ENCODE measurements at regions not wholly inside any gene's neighbourhood (a gene's known extent, or its start where the extent isn't known, plus 50 kb on each side); places are given as distances from the start of the nearest gene placed in this dataset.

GRCh38 chr6:144574796-144575195, 289.7 kb downstream of the UTRN start:
- TF ChIP-seq, protein P1, sequence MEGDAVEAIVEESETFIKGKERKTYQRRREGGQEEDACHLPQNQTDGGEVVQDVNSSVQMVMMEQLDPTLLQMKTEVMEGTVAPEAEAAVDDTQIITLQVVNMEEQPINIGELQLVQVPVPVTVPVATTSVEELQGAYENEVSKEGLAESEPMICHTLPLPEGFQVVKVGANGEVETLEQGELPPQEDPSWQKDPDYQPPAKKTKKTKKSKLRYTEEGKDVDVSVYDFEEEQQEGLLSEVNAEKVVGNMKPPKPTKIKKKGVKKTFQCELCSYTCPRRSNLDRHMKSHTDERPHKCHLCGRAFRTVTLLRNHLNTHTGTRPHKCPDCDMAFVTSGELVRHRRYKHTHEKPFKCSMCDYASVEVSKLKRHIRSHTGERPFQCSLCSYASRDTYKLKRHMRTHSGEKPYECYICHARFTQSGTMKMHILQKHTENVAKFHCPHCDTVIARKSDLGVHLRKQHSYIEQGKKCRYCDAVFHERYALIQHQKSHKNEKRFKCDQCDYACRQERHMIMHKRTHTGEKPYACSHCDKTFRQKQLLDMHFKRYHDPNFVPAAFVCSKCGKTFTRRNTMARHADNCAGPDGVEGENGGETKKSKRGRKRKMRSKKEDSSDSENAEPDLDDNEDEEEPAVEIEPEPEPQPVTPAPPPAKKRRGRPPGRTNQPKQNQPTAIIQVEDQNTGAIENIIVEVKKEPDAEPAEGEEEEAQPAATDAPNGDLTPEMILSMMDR (conservative IDR thresholded peaks at IDR 0.05; ENCODE audit: low read depth, low read length): no peak
- no peak for TF ChIP-seq EZH2 (IDR thresholded peaks at IDR 0.05; ENCODE audit: borderline replicate concordance, low read depth, low read length, poor library complexity, severe bottlenecking)
- CTCF ChIA-PET: no interaction called here
- Histone ChIP-seq H3K27ac (ENCODE audit: low read depth, low read length, poor library complexity, severe bottlenecking) (no peak overlapping the region), H3K9me3 (ENCODE audit: low read depth, low read length, poor library complexity, severe bottlenecking) (no peaks in the 10 kb centered on the region), H3K36me3 (ENCODE audit: insufficient read depth, low read length, poor library complexity, severe bottlenecking) (no peaks in the 10 kb centered on the region), H3K4me3 (ENCODE audit: low read depth, low read length, poor library complexity, severe bottlenecking) (no peak overlapping the region), H3K27me3 (replicated peaks; ENCODE audit: insufficient read depth, low read depth, low read length, poor library complexity) (no peaks in the 10 kb centered on the region), H3K4me1 (ENCODE audit: insufficient read depth, low read length, poor library complexity, severe bottlenecking) (peaks cover 7% of the 10 kb centered on the region)
- BruUV-seq (replicated peaks): no TSS peak
- POLR2A ChIA-PET (ENCODE audit: low non-redundant PET): no interaction called here
- no peak for DNase-seq (ENCODE audit: low spot score)
- intact Hi-C loops (cut with micrococcal nuclease; ENCODE audit: unreplicated experiment): no loop called here

DNA sequence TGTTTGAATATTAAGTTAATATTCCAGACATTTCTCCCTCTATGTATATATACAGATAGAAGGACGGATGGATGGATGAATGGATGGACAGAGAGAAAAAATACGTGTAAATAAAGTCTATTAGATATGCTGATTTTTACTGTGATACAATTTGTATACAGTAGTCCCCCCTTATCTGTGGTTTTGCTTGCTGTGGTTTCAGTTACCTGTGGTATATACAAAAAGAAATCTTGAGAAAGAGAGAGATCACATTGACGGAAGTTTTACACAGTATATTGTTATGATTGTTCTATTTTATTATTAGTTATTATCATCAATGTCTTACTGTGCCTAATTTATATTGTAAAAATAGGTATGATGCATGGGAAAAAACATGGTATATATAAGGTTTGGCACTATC, 290.2 kb downstream of the UTRN start:
- no TSS peak for BruUV-seq (replicated peaks)
- CTCF ChIA-PET: no interaction called here

GRCh38 chr6:144576871-144577270, 291.7 kb downstream of the UTRN start:
- intact Hi-C loops (cut with micrococcal nuclease; ENCODE audit: unreplicated experiment): no loop called here
- ChIA-PET CTCF (no interaction called here), POLR2A (ENCODE audit: low non-redundant PET) (no interaction called here)
- BruUV-seq (replicated peaks): no TSS peak
- H3K27me3 ChIP-seq (replicated peaks; ENCODE audit: insufficient read depth, low read depth, low read length, poor library complexity): no peaks in the 10 kb centered on the region
- no peak for TF ChIP-seq EZH2 (IDR thresholded peaks at IDR 0.05; ENCODE audit: borderline replicate concordance, low read depth, low read length, poor library complexity, severe bottlenecking)
- TF ChIP-seq, protein P1 (conservative IDR thresholded peaks at IDR 0.05; ENCODE audit: low read depth, low read length): no peak
- DNase-seq (ENCODE audit: low spot score): no peak
- peaks cover 7% of the 10 kb centered on the region for H3K4me1 ChIP-seq (ENCODE audit: insufficient read depth, low read length, poor library complexity, severe bottlenecking)
- H3K9me3 ChIP-seq (ENCODE audit: low read depth, low read length, poor library complexity, severe bottlenecking): no peaks in the 10 kb centered on the region
- H3K36me3 ChIP-seq (ENCODE audit: insufficient read depth, low read length, poor library complexity, severe bottlenecking): no peaks in the 10 kb centered on the region
- H3K27ac ChIP-seq (ENCODE audit: low read depth, low read length, poor library complexity, severe bottlenecking): no peak overlapping the region
- H3K4me3 ChIP-seq (ENCODE audit: low read depth, low read length, poor library complexity, severe bottlenecking): no peak overlapping the region

More for the DNA sequence above, 290.2 kb downstream of the UTRN start:
- POLR2A ChIA-PET (ENCODE audit: low non-redundant PET): no interaction called here
- TF ChIP-seq, protein P1 (conservative IDR thresholded peaks at IDR 0.05; ENCODE audit: low read depth, low read length): no peak
- TF ChIP-seq EZH2 (IDR thresholded peaks at IDR 0.05; ENCODE audit: borderline replicate concordance, low read depth, low read length, poor library complexity, severe bottlenecking): no peak
- H3K27me3 ChIP-seq (replicated peaks; ENCODE audit: insufficient read depth, low read depth, low read length, poor library complexity): no peaks in the 10 kb centered on the region
- H3K4me3 ChIP-seq (ENCODE audit: low read depth, low read length, poor library complexity, severe bottlenecking): no peak overlapping the region
- intact Hi-C loops (cut with micrococcal nuclease; ENCODE audit: unreplicated experiment): no loop called here
- H3K9me3 ChIP-seq (ENCODE audit: low read depth, low read length, poor library complexity, severe bottlenecking): no peaks in the 10 kb centered on the region
- no peak overlapping the region for H3K27ac ChIP-seq (ENCODE audit: low read depth, low read length, poor library complexity, severe bottlenecking)
- H3K4me1 ChIP-seq (ENCODE audit: insufficient read depth, low read length, poor library complexity, severe bottlenecking): peaks cover 7% of the 10 kb centered on the region
- no peaks in the 10 kb centered on the region for H3K36me3 ChIP-seq (ENCODE audit: insufficient read depth, low read length, poor library complexity, severe bottlenecking)
- no peak for DNase-seq (ENCODE audit: low spot score)
